K562 (cell line): ENCODE measurements at regions not wholly inside any gene's neighbourhood (a gene's known extent, or its start where the extent isn't known, plus 50 kb on each side); places are given as distances from the start of the nearest gene placed in this dataset.

Experiments used
- BCOR ChIP-seq: fragments of 450-650 bp; IDR thresholded peaks from 2 replicates; pipeline ENCODE4 v1.6.1; 2016
- E2F6 ChIP-seq, 2 experiments: IDR thresholded peaks; 2 replicates each; pipeline ENCODE4 v1.6.1; 2011; ENCODE audit warnings: borderline replicate concordance in 1 of 2, control low read depth in 1 of 2, low read depth in 1 of 2, low read length in 1 of 2, mild to moderate bottlenecking in 1 of 2, mixed read lengths in 1 of 2, moderate library complexity in 1 of 2; ENCODE audit not compliant: insufficient read depth in 1 of 2, insufficient read length in 1 of 2, poor library complexity in 1 of 2, severe bottlenecking in 1 of 2; ENCODE audit errors: extremely low read depth in 1 of 2
- E4F1 ChIP-seq: fragments of 250-450 bp; sonication (Bioruptor Pico); IDR thresholded peaks from 2 replicates; pipeline ENCODE4 v1.5.0; 2021; ENCODE audit warnings: mild to moderate bottlenecking, borderline replicate concordance
- FOXA3 ChIP-seq, 2 experiments: fragments of 450-650 bp in 1 of 2; sonication (generic) in 1 of 2; formaldehyde crosslinking; IDR thresholded peaks in 1 of 2; conservative IDR thresholded peaks in 1 of 2; 2 replicates each; pipeline versions ENCODE4 v1.4.0 to v1.8.0; 2020 to 2022; ENCODE audit warnings: mild to moderate bottlenecking in 2 of 2, missing genetic modification reagents in 1 of 2
- HDGF ChIP-seq: fragments of 450-650 bp; IDR thresholded peaks from 2 replicates; pipeline ENCODE4 v1.6.1; 2016
- LEF1 ChIP-seq: fragments of 450-650 bp; IDR thresholded peaks from 2 replicates; pipeline ENCODE4 v1.6.1; 2016; ENCODE audit warnings: mild to moderate bottlenecking
- MEIS2 ChIP-seq: fragments of 450-650 bp; IDR thresholded peaks from 2 replicates; pipeline ENCODE4 v1.6.1; 2014; ENCODE audit warnings: mild to moderate bottlenecking; ENCODE audit not compliant: partially characterized antibody
- MIER1 ChIP-seq: fragments of 450-650 bp; IDR thresholded peaks from 2 replicates; pipeline ENCODE4 v1.6.1; 2016; ENCODE audit warnings: antibody characterized with exemption, mild to moderate bottlenecking, low read depth
- MYC ChIP-seq, 2 experiments: fragments of 250-450 bp in 1 of 2; sonication (Bioruptor Pico) in 1 of 2; IDR thresholded peaks; 2 replicates each; pipeline versions ENCODE4 v1.5.1 to v1.6.1; 2012 to 2021; ENCODE audit warnings: low read depth in 2 of 2, borderline replicate concordance in 1 of 2, improper control_type of control experiment in 1 of 2, low read length in 1 of 2, mild to moderate bottlenecking in 1 of 2, moderate library complexity in 1 of 2
- NFIC ChIP-seq: fragments of 450-650 bp; IDR thresholded peaks from 2 replicates; pipeline ENCODE4 v1.6.1; 2017; ENCODE audit warnings: mild to moderate bottlenecking, inconsistent platforms
- NKRF ChIP-seq: fragments of 450-650 bp; IDR thresholded peaks from 2 replicates; pipeline ENCODE4 v1.6.1; 2016; ENCODE audit warnings: borderline replicate concordance
- NR2C1 ChIP-seq, 2 experiments: fragments of 450-650 bp; IDR thresholded peaks; 2 replicates each; pipeline ENCODE4 v1.6.1; 2017; ENCODE audit warnings: mild to moderate bottlenecking in 2 of 2, antibody characterized with exemption in 1 of 2, inconsistent platforms in 1 of 2, missing compliant biosample characterization in 1 of 2, missing genetic modification characterization in 1 of 2
- RCOR1 ChIP-seq, 2 experiments: IDR thresholded peaks; 2 replicates each; pipeline ENCODE4 v1.6.1; 2012; ENCODE audit warnings: low read depth in 2 of 2, low read length in 2 of 2, borderline replicate concordance in 1 of 2, improper control_type of control experiment in 1 of 2
- SMARCC2 ChIP-seq: fragments of 450-650 bp; IDR thresholded peaks from 2 replicates; pipeline ENCODE4 v1.6.1; 2017; ENCODE audit warnings: antibody characterized with exemption, moderate library complexity, mild to moderate bottlenecking, low read depth
- TAL1 ChIP-seq: fragments of 450-650 bp; IDR thresholded peaks from 2 replicates; pipeline ENCODE4 v1.6.1; 2016; ENCODE audit warnings: mild to moderate bottlenecking
- ZBTB49 ChIP-seq: sonication (generic); formaldehyde crosslinking; IDR thresholded peaks from 2 replicates; pipeline ENCODE4 v1.8.0; 2022; ENCODE audit warnings: missing genetic modification reagents, mild to moderate bottlenecking, borderline replicate concordance
- ZNF175 ChIP-seq: fragments of 200-800 bp; sonication (Bioruptor generic); IDR thresholded peaks from 2 replicates; pipeline ENCODE4 v1.6.1; 2016; ENCODE audit warnings: low read depth, mild to moderate bottlenecking, missing genetic modification characterization, missing compliant biosample characterization

GRCh38 chr6:156687789-156688619 is 89.2 kb upstream of the ARID1B start (continued):
- peak; percentile 3 for TF ChIP-seq MEIS2
- TF ChIP-seq TAL1: 0 out of 2 replicates have a peak, but pooled peaks have one; percentile 2
- no peak for TF ChIP-seq ZNF175 (CRISPR knock-in tag)
- peak; percentile 48; the same call in 1 of the 2 replicates for TF ChIP-seq MYC (IDR thresholded peaks at IDR 0.05; ENCODE audit: low read depth, low read length)
- no peak for TF ChIP-seq MYC (CRISPR knock-in tag; IDR thresholded peaks at IDR 0.05; ENCODE audit: borderline replicate concordance, low read depth)
- TF ChIP-seq RCOR1 (IDR thresholded peaks at IDR 0.05; ENCODE audit: borderline replicate concordance in 1 of 2, low read depth in 2 of 2, low read length in 2 of 2): 0 out of 4 replicates have a peak, but pooled peaks of 1 of the 2 experiments have one; percentile 16
- peak; percentile 57; the same call in 1 of the 2 replicates for TF ChIP-seq HDGF
- TF ChIP-seq NKRF: peak; percentile 22; the same call in 1 of the 2 replicates
- peak in 1 of 2 experiments; percentile 6 for TF ChIP-seq E2F6 (IDR thresholded peaks at IDR 0.05; ENCODE audit: borderline replicate concordance in 1 of 2, extremely low read depth in 1 of 2, insufficient read depth in 1 of 2, insufficient read length in 1 of 2, low read depth in 1 of 2, low read length in 1 of 2, poor library complexity in 1 of 2, severe bottlenecking in 1 of 2)
- no peak for TF ChIP-seq ZBTB49
- TF ChIP-seq FOXA3 (CRISPR knock-in tag; conservative IDR thresholded peaks at IDR 0.05 in 1 of 2, IDR thresholded peaks at IDR 0.05 in 1 of 2): no peak
- TF ChIP-seq E4F1 (CRISPR knock-in tag): no peak
- 0 out of 2 replicates have a peak, but pooled peaks have one; percentile 18 for TF ChIP-seq MIER1
- TF ChIP-seq LEF1: 0 out of 2 replicates have a peak, but pooled peaks have one; percentile 7
- peak; percentile 10; the same call in 1 of the 2 replicates for TF ChIP-seq NR2C1 (IDR thresholded peaks at IDR 0.05)
- TF ChIP-seq NR2C1 (tag; IDR thresholded peaks at IDR 0.05): no peak
- peak; percentile 22; the same call in 1 of the 2 replicates for TF ChIP-seq SMARCC2
- TF ChIP-seq NFIC: peak; percentile 30; the same call in 1 of the 2 replicates
- peak; percentile 33; the same call in 1 of the 2 replicates for TF ChIP-seq BCOR
